ENCODE measurements at regions not wholly inside any gene's neighbourhood (a gene's known extent, or its start where the extent isn't known, plus 50 kb on each side); places are given as distances from the start of the nearest gene placed in this dataset.

- H3K4me1 ChIP-seq (ENCODE audit: insufficient read depth, low read length, poor library complexity, severe bottlenecking): no peaks in the 10 kb centered on the region
- no peaks in the 10 kb centered on the region for H3K9me3 ChIP-seq (ENCODE audit: low read length)
- no peak overlapping the region for H3K4me2 ChIP-seq (ENCODE audit: low read length)
- POLR2A ChIA-PET: no interaction called here
- TF ChIP-seq EZH2phosphoT487 (IDR thresholded peaks at IDR 0.05; ENCODE audit: borderline replicate concordance, low read depth, low read length): no peak
- TF ChIP-seq CTCF (conservative IDR thresholded peaks at IDR 0.05; ENCODE audit: low read length): no peak
- no TSS peak for BruUV-seq (replicated peaks)
- DNase-seq (ENCODE audit: low spot score): no peak
- H3K9me2 ChIP-seq (ENCODE audit: insufficient read depth, low read length): no peaks in the 10 kb centered on the region
- H2AFZ ChIP-seq (ENCODE audit: low read length): no peak overlapping the region
- CTCF ChIA-PET (ENCODE audit: unreplicated experiment): no interaction called here
- no peaks in the 10 kb centered on the region for H3K79me2 ChIP-seq (ENCODE audit: insufficient read depth, low read depth, low read length)
- no peaks in the 10 kb centered on the region for H3K36me3 ChIP-seq (ENCODE audit: insufficient read depth, low read length)
- intact Hi-C loops (cut with micrococcal nuclease; ENCODE audit: unreplicated experiment): no loop called here
- H3K4me3 ChIP-seq (ENCODE audit: low read depth, low read length, poor library complexity, severe bottlenecking): no peak overlapping the region
- no peak overlapping the region for H3K27ac ChIP-seq (ENCODE audit: low read depth, low read length, poor library complexity, severe bottlenecking)
- H4K20me1 ChIP-seq (ENCODE audit: insufficient read depth, low read length): no peaks in the 10 kb centered on the region
These were observed 357.6 kb downstream of the MTX2 start for GRCh38 chr2:176626796-176627195.

GRCh38 chr2:176628438-176628837 lies 359.2 kb downstream of the MTX2 start:
- Histone ChIP-seq H3K4me2 (ENCODE audit: low read length) (no peak overlapping the region), H3K36me3 (ENCODE audit: insufficient read depth, low read length) (no peaks in the 10 kb centered on the region), H4K20me1 (ENCODE audit: insufficient read depth, low read length) (no peaks in the 10 kb centered on the region), H2AFZ (ENCODE audit: low read length) (no peak overlapping the region), H3K4me1 (ENCODE audit: insufficient read depth, low read length, poor library complexity, severe bottlenecking) (no peaks in the 10 kb centered on the region), H3K27ac (ENCODE audit: low read depth, low read length, poor library complexity, severe bottlenecking) (no peak overlapping the region), H3K9me3 (ENCODE audit: low read length) (no peaks in the 10 kb centered on the region), H3K79me2 (ENCODE audit: insufficient read depth, low read depth, low read length) (no peaks in the 10 kb centered on the region), H3K9me2 (ENCODE audit: insufficient read depth, low read length) (no peaks in the 10 kb centered on the region), H3K4me3 (ENCODE audit: low read depth, low read length, poor library complexity, severe bottlenecking) (no peak overlapping the region)
- no peak for TF ChIP-seq EZH2phosphoT487 (IDR thresholded peaks at IDR 0.05; ENCODE audit: borderline replicate concordance, low read depth, low read length)
- no peak for TF ChIP-seq CTCF (conservative IDR thresholded peaks at IDR 0.05; ENCODE audit: low read length)
- CTCF ChIA-PET (ENCODE audit: unreplicated experiment): no interaction called here
- POLR2A ChIA-PET: no interaction called here
- DNase-seq (ENCODE audit: low spot score): no peak
- intact Hi-C loops (cut with micrococcal nuclease; ENCODE audit: unreplicated experiment): no loop called here
- no TSS peak for BruUV-seq (replicated peaks)

- intact Hi-C loops (cut with micrococcal nuclease; ENCODE audit: unreplicated experiment): no loop called here
These were observed 364.5 kb downstream of the MTX2 start for GRCh38 chr2:176633754-176634153.

More at GRCh38 chr2:176633754-176634153, 364.5 kb downstream of the MTX2 start:
- H3K9me2 ChIP-seq (ENCODE audit: insufficient read depth, low read length): no peaks in the 10 kb centered on the region
- H2AFZ ChIP-seq (ENCODE audit: low read length): no peak overlapping the region
- no peaks in the 10 kb centered on the region for H3K9me3 ChIP-seq (ENCODE audit: low read length)
- POLR2A ChIA-PET: interaction anchor here (0.7 kb wide), 1 partner anchor 36 kb away, joined by 4 read pairs; no protein-coding TSS in a partner anchor
- no peaks in the 10 kb centered on the region for H3K36me3 ChIP-seq (ENCODE audit: insufficient read depth, low read length)
- TF ChIP-seq CTCF (conservative IDR thresholded peaks at IDR 0.05; ENCODE audit: low read length) (no peak), EZH2phosphoT487 (IDR thresholded peaks at IDR 0.05; ENCODE audit: borderline replicate concordance, low read depth, low read length) (no peak)
- H3K4me1 ChIP-seq (ENCODE audit: insufficient read depth, low read length, poor library complexity, severe bottlenecking): no peaks in the 10 kb centered on the region
- BruUV-seq (replicated peaks): no TSS peak
- no peaks in the 10 kb centered on the region for H3K79me2 ChIP-seq (ENCODE audit: insufficient read depth, low read depth, low read length)
- CTCF ChIA-PET (ENCODE audit: unreplicated experiment): no interaction called here
- no peaks in the 10 kb centered on the region for H4K20me1 ChIP-seq (ENCODE audit: insufficient read depth, low read length)
- no peak overlapping the region for H3K4me2 ChIP-seq (ENCODE audit: low read length)
- no peak overlapping the region for H3K4me3 ChIP-seq (ENCODE audit: low read depth, low read length, poor library complexity, severe bottlenecking)
- no peak for DNase-seq (ENCODE audit: low spot score)
- no peak overlapping the region for H3K27ac ChIP-seq (ENCODE audit: low read depth, low read length, poor library complexity, severe bottlenecking)
